ENCODE measurements at regions not wholly inside any gene's neighbourhood (a gene's known extent, or its start where the extent isn't known, plus 50 kb on each side); places are given as distances from the start of the nearest gene placed in this dataset.

DNA sequence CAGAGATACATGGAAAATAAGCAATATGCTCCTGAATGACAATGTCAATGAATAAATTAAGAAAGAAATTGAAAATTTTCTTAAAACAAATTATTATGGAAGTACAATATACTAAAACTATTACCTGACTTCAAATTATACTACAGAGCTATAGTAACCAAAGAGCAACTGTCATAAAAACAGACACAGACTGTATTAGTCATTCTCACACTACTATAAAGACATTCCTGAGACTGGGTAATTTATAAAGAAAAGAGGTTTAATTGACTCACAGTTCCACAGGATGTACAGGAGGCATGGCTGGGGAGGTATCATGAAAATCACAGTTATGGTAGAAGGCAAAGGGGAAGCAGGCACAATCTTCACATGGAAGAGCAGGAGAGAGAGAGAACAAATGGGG is 60.0 kb upstream of the CYSLTR1 start:
- TF ChIP-seq, protein P1, sequence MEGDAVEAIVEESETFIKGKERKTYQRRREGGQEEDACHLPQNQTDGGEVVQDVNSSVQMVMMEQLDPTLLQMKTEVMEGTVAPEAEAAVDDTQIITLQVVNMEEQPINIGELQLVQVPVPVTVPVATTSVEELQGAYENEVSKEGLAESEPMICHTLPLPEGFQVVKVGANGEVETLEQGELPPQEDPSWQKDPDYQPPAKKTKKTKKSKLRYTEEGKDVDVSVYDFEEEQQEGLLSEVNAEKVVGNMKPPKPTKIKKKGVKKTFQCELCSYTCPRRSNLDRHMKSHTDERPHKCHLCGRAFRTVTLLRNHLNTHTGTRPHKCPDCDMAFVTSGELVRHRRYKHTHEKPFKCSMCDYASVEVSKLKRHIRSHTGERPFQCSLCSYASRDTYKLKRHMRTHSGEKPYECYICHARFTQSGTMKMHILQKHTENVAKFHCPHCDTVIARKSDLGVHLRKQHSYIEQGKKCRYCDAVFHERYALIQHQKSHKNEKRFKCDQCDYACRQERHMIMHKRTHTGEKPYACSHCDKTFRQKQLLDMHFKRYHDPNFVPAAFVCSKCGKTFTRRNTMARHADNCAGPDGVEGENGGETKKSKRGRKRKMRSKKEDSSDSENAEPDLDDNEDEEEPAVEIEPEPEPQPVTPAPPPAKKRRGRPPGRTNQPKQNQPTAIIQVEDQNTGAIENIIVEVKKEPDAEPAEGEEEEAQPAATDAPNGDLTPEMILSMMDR (IDR thresholded peaks at IDR 0.05) = no peak
- no peak for TF ChIP-seq POLR2AphosphoS5 (IDR thresholded peaks at IDR 0.05; ENCODE audit: low read depth, low read length)
